Activated CD4-positive, CD25-positive, alpha-beta regulatory T cell (primary cell): ENCODE measurements at regions not wholly inside any gene's neighbourhood (a gene's known extent, or its start where the extent isn't known, plus 50 kb on each side); places are given as distances from the start of the nearest gene placed in this dataset.
"Not testable (repeated sequence)": the region's sequence is repeated elsewhere in the genome, so short reads cannot be mapped to it uniquely, and the experiment has no call there.

Experiments used
- DNase-seq, 4 experiments: peaks; one replicate each; lab custom pipeline; 2025; lab: John Stamatoyannopoulos, UW

DNA sequence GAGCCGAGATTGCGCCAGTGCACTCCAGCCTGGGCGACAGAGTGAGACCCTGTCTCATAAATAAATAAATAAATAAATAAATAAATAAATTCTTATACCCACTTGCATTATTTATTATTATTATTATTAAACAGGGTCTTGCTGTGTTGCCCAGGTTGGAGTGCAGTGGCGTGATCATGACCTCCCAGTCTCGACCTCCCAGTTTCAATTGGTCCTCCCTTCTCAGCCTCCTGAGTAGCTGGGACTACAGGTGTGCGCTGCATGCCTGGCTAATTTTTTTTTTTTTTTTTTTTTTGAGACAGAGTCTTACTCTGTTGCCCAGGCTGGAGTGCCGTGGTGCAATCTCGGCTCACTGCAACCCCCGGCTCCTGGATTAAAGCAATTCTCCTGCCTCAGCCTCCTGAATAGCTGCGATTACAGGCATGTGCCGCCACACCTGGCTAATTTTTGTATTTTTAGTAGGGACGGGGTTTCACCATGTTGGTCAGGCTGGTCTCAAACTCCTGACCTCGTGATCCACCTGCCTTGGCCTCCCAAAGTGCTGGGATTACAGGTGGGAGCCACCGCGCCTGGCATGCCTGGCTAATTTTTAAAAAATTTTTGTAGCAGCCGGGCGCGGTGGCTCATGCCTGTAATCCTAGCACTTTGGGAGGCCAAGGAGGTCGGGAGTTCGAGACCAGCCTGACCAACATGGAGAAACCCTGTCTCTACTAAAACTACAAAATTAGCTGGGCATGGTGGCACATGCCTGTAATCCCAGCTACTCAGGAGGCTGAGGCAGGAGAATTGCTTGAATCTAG is 150.2 kb downstream of the SEC14L1 start:
- not testable (repeated sequence) for DNase-seq

DNA sequence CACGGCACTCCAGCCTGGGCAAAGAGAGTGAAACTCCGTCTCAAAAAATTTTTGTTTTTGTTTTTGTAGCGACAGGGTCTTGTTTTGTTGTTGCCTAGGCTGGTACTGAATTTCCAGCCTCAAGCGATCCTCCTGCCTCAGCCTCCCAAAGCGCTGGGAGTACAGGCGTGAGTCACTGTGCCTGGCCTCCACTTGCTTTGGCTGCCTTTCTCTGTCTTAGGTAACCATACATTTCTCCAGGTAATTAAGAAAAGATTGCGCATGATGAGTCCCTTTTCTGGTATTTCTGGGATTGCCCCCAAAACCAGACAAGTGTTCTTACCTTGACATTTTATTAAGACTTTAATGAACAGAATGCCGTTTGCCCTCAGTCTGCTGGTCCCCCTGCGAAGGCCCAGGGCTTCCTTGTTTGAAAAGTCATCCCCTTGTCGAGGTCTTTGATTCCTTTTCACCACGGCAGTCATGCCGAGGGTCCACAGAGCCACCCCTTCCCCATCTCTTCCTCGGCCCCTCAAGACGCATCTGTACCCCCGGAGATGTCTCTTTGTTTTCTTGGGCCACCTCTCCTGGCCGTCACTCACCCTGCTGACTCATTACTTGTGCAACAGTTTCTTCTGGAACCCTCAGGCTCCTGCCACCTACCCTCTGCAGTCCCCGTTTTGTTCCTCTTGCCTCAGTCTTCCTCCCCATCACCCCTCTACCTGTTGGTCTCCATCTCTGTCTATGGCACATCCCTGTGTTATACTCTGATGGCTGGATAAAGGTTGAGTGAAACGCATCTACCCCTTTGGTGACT is 151.0 kb downstream of the SEC14L1 start:
- no peak for DNase-seq

DNA sequence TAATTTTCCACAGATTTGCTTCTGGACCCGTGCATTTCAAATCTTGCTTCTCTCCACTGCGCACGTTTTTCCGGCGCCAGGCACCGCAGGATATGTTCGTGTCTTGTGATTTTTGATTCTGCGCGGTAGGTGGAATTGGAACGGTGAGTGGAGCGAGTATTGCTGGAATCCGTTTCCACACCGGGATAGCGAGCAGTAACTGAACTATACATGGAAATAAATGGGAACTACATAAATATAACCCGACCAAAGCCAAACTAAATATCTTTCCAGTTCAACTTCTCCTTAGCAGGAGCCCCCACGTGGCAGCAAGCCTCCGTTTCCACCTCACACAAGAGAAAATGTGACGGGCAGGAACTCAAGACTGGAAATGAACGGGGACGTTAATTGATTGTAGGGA is 154.0 kb downstream of the SEC14L1 start:
- DNase-seq: no peak

DNA sequence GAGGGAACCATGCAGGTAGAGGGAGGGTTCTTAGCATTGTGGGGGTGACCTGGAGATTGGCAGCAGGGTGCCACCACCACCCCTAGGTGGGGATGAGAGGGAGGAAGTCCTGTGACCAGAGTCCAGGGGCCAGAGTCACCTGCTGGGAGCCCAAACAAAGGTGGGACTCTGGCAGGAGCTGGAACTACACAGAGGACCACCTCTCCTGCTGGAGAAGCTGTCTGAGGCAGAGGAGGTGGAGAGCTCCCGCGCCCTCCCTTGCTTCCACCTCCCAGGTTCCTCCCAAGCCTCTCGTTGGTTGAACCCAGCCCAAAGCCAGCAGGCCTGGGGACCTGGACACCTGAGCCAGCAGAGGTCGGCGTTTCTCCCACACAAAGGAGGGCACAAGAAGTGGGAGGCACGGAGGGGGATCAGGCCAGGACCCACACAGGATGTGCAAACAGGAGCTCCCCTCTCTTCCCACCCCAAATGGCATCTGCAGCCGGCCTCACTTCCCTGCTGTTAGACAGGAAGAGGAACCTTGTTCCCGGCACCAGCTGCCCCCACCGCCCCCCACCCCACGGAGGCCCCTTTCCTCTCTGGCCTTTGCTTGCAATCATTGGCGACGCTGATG is 154.6 kb downstream of the SEC14L1 start:
- DNase-seq: no peak

DNA sequence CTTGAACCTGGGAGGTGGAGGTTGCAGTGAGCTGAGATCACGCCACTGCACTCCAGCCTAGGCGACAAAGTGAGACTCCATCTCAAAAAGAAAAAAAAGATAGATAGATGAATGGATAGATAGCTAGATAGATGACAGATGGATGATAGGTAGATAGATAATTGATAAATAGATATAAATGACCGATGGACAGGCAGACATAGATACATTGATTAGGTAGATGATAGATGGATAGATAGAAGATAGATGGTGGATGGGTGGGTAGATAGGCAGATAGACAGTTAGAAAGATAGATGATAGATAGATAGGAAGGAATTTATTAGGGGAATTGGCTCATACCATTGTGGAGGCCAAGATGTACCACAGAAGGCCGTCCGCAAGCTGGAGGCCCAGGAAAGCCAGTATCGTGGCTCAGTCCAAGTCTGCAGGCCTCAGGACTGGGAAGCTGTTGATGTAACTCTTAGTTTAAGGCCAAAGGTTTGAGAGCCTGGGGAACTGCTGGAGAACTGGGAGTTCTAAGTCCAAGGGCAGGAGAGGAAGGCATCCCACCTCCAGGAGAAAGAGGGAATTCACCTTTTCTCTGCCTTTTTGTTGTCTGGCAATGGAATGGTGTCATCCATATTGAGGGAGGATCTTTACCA is 156.1 kb downstream of the SEC14L1 start:
- DNase-seq: no peak

DNA sequence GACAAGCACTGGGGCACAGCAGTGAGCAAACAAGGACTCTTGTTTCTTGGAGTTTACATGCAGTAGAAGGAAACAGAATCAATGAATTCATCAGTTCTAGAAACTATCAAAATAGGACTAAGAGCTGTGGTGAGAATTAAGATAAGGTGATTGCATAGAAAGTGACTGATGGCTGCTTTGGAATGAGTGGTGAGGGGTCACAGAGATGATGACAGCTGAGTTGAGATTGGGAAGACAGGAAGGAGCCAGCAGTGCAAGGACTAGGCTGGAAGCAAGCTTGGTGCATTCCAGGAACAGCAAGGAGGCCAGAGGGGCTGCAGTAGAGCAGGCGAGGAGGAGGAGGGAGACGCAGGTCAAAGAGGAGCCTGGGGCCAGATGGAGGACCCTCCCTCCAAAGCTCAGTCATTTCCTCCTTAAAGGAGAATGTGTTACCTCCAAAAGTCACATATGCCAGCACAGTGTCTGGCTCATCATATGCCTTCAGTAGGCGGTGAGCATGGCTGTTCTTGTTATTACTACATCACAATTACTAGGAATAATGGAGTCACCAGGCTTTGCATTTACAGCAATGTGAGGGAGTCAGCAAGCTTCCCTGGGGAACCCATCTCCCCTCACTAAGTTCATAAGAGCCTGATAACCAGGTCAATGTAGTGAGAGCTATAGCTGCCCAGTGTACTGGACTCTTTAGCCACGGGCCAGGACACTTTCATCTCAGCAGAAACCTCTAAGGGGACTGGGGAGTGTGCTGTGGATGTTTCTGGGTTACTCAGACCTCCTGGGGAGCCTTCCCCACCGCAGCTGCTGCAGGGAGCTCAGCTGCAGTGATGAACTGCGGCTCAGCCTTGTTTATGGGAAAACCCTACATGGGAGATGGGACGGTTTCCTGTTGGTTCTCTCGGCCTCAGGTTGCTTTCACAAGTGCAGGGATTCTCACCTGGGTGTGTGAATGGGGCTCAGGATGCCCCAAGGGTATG is 157.2 kb downstream of the SEC14L1 start:
- no peak for DNase-seq

DNA sequence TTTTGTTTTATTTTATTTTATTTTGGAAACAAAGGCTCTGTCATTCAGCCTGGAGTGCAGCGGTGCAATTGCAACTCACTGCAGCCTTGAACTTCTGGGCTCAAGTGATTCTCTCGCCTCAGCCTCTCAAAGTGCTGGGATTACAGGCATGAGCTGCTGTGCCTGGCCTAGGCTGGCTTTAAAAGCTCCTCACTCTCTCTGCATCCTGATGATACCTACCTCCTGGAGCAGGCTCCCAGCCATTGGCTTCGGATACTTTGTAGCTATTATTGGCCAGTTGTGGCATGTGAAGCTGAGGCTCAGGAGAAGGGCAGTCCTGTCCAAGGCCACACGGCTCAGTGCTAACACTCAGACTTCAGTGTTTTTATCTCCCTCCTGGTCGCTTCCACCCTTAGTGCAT is 158.0 kb downstream of the SEC14L1 start:
- no peak for DNase-seq

DNA sequence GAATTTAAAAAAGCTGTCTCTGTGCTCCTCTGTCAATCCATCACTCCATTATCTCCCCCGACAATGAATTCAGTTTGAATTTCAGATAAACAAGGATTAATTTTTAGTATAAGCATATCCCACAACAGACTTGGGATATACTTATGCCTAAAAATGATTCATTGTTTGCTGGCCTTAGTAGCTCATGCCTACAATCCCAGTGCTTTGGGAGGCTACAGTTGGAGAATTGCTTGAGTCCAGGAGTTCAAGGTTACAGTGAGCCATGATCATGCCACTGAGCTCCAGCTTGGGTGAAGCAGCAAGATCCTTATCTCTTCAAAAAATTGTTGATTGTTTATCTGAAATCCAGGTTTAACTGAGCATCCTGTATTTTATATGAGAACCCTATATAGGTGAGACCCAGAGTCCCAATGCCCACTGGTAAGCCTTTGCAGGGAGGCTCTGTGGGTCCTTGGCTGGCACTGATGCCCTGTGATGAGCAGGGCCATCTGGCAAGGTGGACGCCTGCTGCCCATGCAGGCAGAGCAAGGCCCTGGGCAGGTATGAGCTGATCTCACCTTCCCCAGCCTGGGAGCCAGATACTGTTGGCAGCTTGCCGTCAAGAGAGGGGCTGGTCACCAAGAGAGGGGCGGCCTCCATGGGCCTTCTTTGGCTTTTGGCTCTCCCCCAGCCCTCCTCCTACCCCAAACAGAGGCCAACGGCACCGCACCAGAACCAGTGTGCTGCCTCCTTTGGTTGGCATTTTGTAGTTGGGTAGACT is 158.7 kb downstream of the SEC14L1 start:
- no peak for DNase-seq

DNA sequence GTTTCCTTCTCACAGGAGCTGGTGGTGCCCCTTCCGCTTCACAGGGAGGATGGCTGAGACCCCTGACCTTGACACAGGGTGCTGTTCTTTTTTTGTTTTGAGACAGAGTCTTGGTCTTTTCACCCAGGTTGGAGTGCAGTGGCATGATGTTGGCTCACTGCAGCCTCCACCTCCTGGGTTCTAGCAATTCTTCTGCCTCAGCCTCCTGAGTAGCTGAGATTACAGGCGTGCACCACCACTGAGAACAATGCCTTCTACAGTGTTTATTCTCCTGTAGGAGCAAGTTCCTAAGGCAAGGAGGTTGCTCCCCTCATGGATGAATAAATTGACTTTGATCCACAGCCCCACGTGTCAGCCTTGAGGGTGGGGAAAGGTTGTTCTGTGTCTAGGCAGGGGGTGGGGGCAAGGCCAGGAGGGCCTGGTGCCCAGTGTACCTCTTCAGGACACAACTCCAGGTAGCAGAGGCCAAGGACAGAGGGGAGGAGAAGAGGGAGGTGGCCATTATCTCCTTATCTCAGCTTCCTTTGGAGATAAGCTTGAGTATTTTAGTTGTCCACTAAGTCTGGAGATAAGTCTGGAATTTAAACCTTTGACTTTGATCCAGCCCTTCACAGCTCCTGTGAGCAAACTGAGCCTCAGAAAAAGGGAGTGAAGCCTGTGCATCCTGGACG is 159.4 kb downstream of the SEC14L1 start:
- DNase-seq: no peak

DNA sequence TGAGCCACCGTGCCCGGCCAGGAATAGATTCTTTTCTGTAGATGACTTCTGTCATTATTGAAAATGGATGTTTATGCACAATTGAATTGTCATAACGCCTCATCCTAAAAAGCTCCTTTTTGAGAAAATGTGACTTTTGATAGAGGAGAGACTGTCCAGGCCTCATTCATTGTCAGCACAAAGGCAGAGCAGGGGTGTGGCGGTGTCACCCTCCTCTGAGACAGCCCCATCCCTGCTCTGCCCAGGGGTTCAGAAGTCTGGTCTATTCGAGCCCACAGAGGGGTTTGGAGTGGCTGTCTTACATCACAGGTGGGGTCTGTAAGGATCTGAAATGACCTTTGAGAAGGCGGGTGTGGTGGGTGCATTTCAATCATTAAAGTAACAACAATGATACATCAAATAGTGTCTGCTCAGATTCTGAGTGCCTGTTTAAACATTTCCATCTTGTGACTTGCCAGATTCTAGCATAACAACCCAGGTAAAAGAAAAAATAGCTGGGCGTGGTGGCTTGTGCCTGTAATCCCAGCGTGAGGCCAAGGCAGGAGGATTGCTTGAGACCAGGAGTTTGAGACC is 161.0 kb downstream of the SEC14L1 start:
- DNase-seq: no peak

DNA sequence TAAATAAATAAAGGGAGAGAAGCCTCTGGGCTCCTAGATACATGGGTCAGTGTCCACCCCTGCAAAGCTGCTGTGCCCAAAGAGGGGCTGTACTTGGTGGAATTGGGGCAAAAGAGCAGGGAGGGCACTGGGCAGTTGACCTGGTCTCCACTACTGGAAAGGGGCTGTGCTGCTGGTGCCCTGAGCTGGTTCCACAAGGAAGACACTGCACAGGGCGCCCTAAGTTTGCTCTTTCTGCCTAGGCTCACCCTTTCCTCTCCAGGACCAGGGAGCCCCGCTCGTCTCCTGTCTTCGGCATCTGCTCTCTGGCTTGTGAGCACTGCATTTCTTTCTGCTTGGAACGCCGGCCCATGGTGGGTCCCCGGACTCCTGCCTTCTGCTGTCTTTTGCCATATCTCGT is 161.9 kb downstream of the SEC14L1 start:
- no peak for DNase-seq

DNA sequence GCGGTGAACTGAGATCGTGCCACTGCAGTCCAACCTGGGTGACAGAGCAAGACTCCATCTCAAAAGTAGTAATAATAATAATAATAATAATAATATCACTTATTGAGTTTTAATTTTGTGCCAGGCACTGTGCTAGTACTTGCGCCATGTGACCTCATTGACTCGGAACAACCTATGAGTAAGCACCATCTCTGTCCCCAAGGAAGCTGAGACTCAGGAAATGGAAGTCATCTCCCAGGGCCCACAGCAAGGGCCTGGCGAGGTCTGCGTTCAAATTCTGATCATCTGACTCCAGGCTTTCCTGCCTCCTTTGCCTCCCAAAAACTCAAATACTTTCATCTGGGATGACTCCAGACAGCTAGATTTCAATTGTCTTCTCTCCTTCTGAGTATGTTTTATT is 162.9 kb downstream of the SEC14L1 start:
- no peak for DNase-seq

DNA sequence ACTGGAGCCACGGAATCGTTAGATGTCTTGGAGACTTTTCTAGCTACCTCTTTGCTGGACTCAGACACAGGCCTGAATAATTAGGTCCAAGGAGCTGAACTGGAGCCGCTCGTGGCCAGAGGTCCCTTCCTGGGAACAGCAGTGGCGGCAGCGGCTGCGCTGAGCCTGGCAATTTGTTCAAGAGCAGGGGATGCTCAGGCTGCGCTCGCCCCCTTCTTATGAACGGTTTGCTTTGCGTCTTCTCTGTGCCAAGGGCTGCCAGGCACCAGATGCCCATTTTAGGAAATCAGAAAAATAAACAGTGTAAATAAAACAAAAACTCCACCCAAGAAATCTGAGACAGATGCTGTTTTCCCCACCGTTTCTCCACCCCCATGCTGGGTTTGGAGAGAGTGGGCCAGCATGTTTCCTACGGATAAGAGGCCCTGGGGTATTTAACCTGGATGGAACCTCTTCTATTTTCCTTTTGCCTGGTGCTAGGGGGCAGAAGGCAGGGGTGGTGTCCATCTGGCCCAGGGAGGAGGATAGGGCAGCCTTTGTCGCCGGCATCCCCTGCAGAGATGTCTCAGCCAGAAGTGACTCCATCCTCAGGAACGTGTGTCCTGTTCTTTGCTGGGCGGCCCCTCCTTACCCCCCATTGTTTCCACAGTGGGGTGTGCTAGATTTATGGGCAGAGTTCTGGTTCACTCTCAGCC is 163.4 kb downstream of the SEC14L1 start:
- no peak for DNase-seq

DNA sequence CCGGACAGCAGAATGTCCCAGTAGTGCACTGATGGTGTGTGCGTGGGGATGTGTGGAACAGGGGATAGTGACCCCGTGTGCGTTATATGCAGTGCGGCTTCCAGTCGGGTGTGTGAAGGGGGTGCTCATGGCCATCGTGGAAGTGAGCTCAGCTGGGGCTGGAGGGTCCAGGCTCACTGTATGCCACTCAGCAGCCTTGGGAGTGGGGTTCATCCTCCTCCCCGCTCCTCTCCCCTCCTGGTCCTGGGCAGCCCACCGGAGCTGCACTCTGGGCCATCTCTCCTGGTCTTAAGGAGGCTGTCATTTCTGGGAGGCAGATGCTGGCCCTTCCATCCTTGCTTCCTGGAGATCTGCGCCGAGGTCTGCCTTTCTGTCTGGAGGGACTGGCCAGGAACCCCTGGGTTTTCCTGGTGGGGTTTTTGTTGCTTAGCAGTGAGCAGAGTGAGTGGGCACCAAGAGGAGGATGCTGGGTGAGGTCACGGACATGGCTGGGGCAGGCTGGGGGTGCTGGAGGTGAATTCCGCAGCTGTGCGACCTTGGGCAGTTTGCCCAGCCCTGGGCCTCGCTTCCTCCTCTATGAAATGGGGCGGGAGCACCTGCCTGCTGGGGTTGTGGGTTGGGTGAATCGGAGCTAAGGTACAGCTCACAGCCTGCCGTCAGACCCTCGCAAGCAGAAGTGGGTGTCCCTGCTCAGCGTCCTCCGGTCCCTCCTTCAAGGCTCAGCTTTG is 164.1 kb downstream of the SEC14L1 start:
- no peak for DNase-seq

DNA sequence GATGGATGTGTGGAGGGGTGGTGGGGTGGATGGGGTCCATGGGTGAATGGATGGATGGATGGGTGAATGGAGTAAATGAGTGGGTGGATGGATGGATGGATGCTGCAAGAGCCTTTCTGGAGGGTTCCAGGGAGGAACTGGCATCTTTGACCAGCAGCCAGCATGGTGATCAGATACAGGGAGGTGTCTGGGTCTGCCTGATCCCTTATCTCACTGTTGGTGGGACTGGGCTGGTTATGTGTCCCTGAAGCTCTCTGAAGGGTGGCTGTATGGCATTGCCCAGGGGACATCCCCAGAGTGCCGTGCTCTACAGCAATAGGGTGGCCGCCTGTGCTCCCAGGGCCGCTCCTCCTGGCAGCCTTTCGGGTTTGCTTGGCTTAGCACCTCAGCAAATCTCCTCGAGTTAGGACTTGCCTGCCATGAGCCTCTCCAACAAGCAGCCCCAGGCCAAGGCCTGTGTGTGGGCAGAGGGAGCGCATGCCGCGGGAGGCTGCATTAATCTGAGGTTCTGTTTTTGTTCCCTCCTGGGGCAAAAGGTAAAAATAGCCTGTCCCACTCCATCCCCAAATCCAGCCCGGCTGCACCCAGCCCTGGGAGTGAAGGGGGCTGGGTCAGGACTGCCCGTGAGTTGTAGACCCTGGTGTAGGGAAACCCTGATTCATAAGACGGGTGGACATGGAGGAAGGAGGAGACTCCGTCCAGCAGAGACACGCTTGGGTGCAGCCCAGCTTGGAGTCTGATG is 165.4 kb downstream of the SEC14L1 start:
- no peak for DNase-seq

DNA sequence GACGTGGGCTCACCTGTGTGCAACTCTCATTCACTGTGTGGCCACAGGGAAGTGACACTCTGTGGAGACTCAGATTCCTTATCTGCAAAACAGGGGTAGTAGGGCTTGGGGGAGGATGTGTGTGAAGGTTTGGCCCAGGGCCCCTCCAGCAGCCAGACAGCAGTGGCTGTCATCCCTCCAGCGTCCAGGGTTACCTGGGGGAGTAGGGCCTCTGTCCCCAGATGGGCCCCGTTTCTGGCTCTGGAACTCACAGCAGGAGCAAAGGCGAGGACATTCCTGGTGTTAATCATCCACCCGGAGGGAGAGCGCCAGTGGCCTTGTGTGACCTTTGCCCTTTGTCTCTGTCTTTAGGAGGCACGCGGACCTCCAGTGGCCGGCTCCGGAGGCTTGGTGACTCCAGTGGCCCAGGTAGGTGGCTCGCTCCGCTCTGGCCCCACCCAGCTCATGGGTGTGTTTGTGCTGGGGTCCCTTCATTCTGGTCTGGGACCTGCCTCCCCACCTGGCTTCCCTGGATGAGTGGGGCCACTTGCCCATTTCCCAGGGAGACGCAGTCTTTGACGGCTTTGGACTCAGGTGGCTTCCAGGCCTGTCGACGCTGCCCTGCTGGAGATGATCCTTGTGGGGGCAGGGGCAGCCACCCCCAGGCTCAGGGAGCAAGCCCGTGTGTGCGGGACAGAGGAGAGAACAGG is 166.2 kb downstream of the SEC14L1 start:
- no peak for DNase-seq
